Panc1 (cell line): ENCODE measurements at regions not wholly inside any gene's neighbourhood (a gene's known extent, or its start where the extent isn't known, plus 50 kb on each side); places are given as distances from the start of the nearest gene placed in this dataset.

Experiments
- CTCF ChIP-seq: fragments of 450-650 bp; IDR thresholded peaks from 2 replicates; pipeline ENCODE4 v1.5.1; 2017; ENCODE audit warnings: mild to moderate bottlenecking
- POLR2AphosphoS5 ChIP-seq: IDR thresholded peaks from 2 replicates; pipeline ENCODE4 v1.6.1; 2012; ENCODE audit warnings: mild to moderate bottlenecking, low read depth, low read length, moderate library complexity
- SIN3A ChIP-seq: IDR thresholded peaks from 2 replicates; pipeline ENCODE4 v1.6.1; 2012; ENCODE audit warnings: low read depth, mild to moderate bottlenecking, low read length, moderate library complexity, borderline replicate concordance; ENCODE audit not compliant: insufficient read depth

GRCh38 chr4:60790608-60791007 lies 409.5 kb upstream of the ADGRL3 start:
- no peak for TF ChIP-seq CTCF
- no peak for TF ChIP-seq POLR2AphosphoS5
- TF ChIP-seq SIN3A, result no peak
